ENCODE measurements at regions not wholly inside any gene's neighbourhood (a gene's known extent, or its start where the extent isn't known, plus 50 kb on each side); places are given as distances from the start of the nearest gene placed in this dataset.
"Not testable (repeated sequence)": the region's sequence is repeated elsewhere in the genome, so short reads cannot be mapped to it uniquely, and the experiment has no call there.

- DNase-seq, result not testable (repeated sequence)
Observed at GRCh38 chr1:58051187-58051586, 495.3 kb downstream of the OMA1 start.

GRCh38 chr1:58047265-58047858 lies 499.2 kb downstream of the OMA1 start:
- DNase-seq, result no peak

GRCh38 chr1:58045094-58045705 lies 501.3 kb downstream of the OMA1 start:
- no peak for DNase-seq

- DNase-seq, result no peak
Observed at GRCh38 chr1:58041621-58042020, 504.9 kb downstream of the OMA1 start.

- no peak for DNase-seq
Observed at GRCh38 chr1:58038574-58038973, 508.0 kb downstream of the OMA1 start.

GRCh38 chr1:58035523-58035922 lies 511.0 kb downstream of the OMA1 start:
- DNase-seq, result no peak

- no peak for DNase-seq
Observed at GRCh38 chr1:58033311-58033710, 513.2 kb downstream of the OMA1 start.

- DNase-seq, result no peak
Observed at GRCh38 chr1:58032611-58033073, 513.9 kb downstream of the OMA1 start.

- DNase-seq, result no peak
Observed at GRCh38 chr1:58031416-58031815, 515.1 kb downstream of the OMA1 start.

GRCh38 chr1:58030456-58030855 lies 516.1 kb downstream of the OMA1 start:
- no peak for DNase-seq

- DNase-seq, result no peak
Observed at GRCh38 chr1:58017641-58018040, 528.9 kb downstream of the OMA1 start.

GRCh38 chr1:58013237-58013636 lies 533.3 kb downstream of the OMA1 start:
- DNase-seq, result no peak

GRCh38 chr1:58011978-58012377 lies 534.5 kb downstream of the OMA1 start:
- no peak for DNase-seq

- DNase-seq, result no peak
Observed at GRCh38 chr1:58006421-58007046, 540.0 kb downstream of the OMA1 start.

- DNase-seq, result no peak
Observed at GRCh38 chr1:58005212-58005611, 541.3 kb downstream of the OMA1 start.

- DNase-seq, result no peak
Observed at GRCh38 chr1:58003988-58004387, 542.5 kb downstream of the OMA1 start.

GRCh38 chr1:58003059-58003458 lies 543.5 kb downstream of the OMA1 start:
- no peak for DNase-seq

GRCh38 chr1:58000821-58001220 lies 545.7 kb downstream of the OMA1 start:
- DNase-seq, result no peak

GRCh38 chr1:58000116-58000515 lies 546.4 kb downstream of the OMA1 start:
- DNase-seq, result no peak

GRCh38 chr1:57996400-57996799 lies 550.1 kb downstream of the OMA1 start:
- DNase-seq, result no peak

GRCh38 chr1:57991289-57991688 lies 555.2 kb downstream of the OMA1 start:
- no peak for DNase-seq

- DNase-seq, result no peak
Observed at GRCh38 chr1:57989877-57990276, 556.6 kb downstream of the OMA1 start.

- no peak for DNase-seq
Observed at GRCh38 chr1:57987523-57987922, 559.0 kb downstream of the OMA1 start.

- no peak for DNase-seq
Observed at GRCh38 chr1:57986432-57986831, 560.1 kb downstream of the OMA1 start.

- DNase-seq, result no peak
Observed at GRCh38 chr1:57984277-57984676, 560.4 kb upstream of the DAB1 start.

Measured in NCI-H187 (cell line).